Urothelium cell line (cell line): ENCODE measurements at regions not wholly inside any gene's neighbourhood (a gene's known extent, or its start where the extent isn't known, plus 50 kb on each side); places are given as distances from the start of the nearest gene placed in this dataset.
A peak's percentile ranks its signal among the peaks of the same experiment; 100 is the strongest.

ENCODE experiments used
- DNase-seq: peaks from one replicate; pipeline ENCODE4 v3.0.0; 2011; ENCODE audit warnings: low spot score, mixed read lengths
- FAIRE-seq: peaks from 2 replicates; lab custom pipeline; 2011; peaks lifted over from hg19 to GRCh38; lab: Jason Lieb, UNC

DNA sequence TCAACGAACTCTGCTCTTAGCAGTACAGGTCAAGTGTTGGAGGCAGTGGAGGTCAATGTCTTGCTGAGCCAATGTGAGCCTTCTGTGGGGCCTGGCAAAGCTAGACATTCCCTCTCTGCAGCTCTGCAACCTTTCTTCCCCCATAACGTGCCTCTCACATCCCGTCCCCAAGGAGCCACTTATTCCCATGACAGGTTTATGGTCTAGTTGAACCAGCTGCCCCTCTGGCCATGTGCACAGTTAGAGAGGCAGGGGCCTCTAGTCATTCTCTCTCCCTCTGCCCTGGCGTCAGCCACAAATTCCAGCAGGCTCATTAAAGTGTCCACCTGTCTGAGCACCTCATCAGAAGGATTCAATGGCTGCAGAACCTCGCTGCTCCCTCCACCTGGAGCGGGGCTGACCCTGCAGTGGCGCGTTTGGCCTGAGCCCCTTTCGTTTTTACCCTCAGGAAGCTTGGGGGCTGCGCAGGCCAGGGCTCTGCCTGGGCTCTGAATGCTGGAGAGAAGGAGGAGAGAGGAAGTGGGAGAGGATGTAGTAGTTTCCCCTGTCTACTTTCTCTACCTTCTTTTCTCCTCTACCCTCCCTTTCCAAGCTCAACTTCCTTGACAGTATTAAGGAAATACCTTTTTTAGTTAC, 302.1 kb upstream of the B3GAT1 start:
- FAIRE-seq (no peak), DNase-seq (no peak)

DNA sequence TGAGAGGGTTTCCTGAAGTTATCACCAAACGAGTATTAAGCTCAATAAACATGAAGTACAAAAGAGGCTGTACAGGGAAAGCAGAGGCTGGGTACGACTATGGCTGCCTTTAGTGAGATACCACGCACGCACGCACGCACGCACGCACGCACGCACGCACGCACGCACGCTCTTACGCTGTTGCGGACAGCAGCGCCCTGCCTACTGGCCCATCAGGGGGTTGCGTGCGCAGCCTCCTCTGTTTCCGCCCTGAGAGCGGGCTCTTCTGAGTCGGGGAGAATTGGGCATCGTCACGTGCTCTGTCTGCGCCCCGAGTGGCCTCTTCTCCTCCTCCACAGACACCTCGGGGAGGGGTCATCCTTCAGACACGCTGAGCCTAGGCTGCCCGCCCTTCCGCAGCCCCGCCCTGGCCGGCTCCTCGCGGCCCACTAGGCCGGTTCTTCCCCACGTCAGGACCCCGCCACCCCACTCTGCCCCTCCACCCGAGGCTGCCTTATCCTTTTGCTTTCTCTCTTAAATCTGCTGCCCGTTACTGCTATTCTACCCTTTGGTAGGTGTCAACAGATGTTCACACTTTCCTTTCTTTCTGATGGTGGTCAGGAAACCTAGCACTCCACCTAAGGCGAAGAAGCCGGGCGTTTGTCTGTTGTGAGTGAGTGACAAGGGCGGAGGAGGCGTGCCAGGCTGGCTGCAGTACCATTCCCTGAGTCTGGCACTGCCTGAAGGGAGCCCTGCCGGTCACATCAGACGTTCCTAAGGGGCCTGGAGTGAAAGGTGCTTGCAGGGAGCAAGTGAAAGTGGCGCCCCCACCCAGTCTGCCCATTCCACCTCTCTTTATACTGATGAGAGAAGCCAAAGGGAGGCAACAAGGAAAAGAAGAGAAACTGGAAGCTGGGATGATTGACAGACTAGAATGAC, 300.4 kb upstream of the B3GAT1 start:
- peak; percentile 81 for DNase-seq

DNA sequence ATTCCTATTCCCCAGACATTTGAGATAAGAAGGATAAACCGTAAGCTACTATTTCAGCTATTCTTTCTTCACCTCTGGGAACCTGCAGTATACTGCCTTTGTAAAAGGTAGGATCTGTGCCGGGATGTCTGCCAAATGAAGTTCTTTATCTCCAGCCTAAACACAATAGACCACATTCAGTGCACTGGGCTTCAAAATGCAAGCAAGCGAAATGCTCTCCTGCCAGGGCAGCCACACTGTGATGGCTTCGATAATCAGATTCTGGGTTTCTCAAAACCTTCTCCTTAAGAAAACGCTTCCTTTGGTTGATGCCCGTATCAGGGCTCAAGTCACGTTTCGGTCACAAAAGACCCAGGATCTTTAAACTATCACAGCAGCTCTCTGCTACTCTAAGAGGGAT, 299.5 kb upstream of the B3GAT1 start:
- DNase-seq = no peak

More for the DNA sequence above, 300.4 kb upstream of the B3GAT1 start:
- no peak for FAIRE-seq

DNA sequence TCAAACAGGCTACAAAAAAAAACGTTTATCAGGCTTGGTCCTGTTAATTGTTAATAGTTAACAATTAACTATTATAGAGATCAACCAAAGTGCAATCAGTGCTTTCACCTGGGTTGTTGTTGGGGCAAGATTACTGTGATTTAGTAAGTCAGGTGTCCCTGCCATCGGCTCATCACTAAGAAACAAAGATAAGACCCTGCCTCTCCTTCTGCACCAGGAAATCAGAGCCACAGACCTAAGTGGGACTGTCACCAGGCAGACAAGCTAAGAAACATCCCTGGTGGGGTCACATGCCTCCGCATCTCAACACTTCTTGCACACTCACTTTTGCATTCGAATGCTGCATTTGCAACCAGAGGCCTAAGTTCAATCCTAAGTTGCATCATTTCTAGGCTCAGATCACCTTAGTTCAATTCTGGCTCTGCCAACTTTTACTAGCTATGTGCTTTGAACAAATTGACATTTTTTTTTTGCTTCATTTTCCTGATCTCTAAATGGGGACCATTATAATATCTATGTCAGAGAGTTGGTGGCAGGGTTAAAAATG, 298.9 kb upstream of the B3GAT1 start:
- no peak for FAIRE-seq
- DNase-seq = no peak

More for the DNA sequence above, 299.5 kb upstream of the B3GAT1 start:
- FAIRE-seq = no peak

DNA sequence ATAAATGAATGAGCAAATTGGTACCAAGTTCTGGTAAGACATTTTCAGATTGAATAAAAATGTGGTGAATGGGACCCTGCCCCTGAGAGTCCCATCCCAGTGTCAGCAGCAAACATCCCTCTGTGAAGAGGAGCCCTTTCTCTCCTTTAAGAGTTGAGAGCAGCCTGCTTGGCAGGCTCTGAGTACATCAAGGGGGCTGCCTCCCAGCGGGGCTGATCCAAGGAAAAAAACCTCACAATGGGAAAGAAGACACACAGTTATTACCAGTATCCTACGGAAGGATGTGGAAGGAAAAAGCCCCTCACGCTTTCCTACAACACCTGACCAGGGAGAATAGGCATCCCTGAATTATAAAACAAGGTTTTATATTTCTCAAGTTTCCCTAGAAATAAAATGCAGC, 293.8 kb upstream of the B3GAT1 start:
- FAIRE-seq (no peak), DNase-seq (no peak)

DNA sequence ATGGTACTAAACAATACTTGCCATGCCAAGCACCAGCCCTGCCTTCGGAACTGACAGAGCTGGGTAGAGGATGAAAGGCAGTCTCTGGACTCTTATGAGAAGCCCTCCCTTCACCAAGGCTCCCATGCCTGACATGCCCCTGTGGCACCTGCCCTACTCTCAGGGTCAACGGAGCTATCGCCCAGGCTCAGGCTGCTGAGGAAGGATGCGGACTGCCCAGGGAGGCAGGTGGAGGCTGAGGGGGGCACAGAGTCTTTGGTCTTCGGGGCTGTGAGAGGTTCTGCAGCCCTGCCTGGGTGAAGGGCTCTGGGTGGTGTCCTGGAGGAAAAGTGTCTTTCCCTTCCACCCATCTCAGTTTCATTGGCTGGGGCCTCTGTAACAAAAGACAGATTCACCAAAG, 290.8 kb upstream of the B3GAT1 start:
- DNase-seq (no peak), FAIRE-seq (no peak)

DNA sequence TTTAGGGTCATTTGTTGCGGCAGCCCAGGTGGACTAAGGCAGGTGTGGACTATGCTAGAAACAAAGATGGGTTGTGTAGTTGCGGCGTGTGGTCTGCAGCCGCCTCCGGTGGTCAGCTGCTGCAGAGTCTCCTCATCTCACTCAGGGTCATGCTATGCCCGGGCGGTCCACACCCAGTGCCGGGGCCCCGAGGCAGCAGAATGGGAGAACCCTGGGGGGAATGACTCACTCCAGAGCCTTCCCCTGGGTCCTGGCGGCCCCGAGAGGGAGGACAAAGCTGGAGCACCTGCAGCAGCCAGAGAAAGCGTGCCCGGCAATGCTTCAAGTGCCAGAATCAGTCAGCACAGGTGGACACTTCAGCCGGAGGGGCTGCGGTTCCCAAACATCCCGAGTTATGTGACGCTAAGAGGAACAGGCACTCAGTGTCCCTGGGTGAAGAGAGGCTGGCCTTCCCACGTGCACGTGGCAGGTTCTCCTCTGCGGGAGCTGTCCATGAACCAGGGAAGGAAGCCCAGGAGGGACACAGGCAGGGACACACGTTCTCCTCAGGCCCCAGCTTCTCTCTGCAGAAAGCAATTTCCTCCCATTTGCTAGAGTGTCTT, 289.6 kb upstream of the B3GAT1 start:
- DNase-seq = peak; percentile 10
- FAIRE-seq = no peak

DNA sequence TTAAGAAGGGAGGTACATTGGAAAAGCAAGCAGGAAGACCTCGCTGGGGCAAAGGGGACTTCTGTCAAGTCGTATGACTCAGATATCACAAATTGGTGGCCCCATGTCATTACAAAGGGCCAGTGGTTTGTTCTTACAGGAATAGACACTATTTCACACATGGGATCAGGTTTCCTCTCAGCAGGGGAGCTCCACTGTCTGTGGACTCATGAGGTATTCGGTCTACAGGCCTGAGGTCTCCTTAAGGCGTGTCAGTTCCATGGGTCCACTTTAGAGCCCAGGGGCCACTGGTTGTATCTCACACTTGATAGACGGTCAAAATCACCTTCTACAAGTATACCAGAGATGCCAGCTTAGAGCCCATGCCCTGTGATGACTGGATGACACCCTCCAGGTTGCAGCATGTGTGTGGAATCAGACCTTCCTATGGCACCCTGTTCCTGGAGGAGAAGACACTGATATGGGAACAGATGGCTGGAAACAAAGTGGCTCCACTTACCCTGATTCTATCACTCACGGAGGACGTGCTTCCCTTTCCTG, 288.1 kb upstream of the B3GAT1 start:
- no peak for FAIRE-seq
- DNase-seq = no peak

DNA sequence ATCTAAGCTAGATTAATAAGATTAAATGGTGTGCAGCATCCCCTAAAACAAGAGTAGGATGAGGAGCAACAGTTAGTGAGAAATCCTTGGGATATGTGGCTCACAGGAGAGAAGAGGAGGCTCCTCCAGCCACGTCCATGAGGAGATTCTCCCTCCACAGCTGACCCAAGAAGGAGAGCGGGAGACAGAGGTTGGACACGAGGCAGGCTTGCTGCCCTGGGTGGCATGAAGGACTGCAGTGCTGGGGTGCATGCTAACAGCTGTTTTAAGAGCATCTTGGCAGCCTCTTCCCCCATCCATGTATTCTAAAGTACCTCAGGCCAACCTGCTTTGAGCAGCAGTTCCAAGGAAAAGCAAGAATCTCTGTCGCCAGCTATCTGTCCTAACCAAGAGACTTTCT, 284.4 kb upstream of the B3GAT1 start:
- DNase-seq (no peak), FAIRE-seq (no peak)

DNA sequence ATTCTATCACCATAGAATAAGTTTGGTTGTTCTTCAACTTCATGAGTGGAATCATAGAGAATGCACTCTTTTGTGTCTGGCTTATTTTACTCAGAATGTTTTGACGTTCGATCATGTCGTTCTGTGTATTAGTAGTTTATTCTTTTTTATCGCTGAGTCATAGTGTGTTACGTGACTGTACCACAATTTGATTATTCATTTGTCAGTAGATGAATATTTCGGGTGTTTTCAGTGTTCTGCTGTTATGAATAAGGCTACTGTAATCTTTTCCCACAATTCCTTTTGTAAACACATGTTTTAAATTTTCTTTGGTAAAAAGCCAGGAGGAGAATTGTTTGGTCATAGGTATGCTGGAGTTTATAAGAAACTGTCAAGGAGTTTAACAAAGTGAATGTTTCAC, 279.9 kb upstream of the B3GAT1 start:
- FAIRE-seq = no peak
- DNase-seq = no peak

DNA sequence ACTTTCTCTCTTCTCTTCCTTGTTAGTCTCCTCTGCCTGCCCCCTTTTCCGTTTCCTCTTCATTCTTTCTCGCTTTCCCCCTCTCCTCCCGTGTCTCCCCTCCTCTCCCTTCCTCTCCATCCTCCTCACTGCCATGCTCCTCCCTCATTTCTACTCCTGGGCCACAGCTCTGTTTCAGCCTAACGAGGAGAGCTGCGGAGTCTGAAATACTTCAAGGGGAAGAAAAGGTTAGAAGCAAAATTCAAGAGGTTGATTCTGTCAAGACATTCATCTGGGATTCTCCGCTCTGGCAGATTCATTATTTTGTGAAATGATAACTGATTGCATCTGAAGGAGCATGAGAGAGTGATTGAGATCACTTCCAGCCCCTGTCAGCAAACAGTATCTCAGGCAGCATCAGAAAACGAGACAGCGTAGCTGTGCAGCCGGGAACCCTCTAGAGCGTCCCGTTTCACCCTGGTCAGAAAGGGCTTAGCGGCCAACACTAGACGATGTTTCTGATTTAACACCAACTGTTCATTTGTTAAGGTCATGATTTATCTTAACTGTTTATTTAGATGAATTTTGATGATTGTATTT, 279.3 kb upstream of the B3GAT1 start:
- DNase-seq (peak; percentile 6), FAIRE-seq (no peak)

DNA sequence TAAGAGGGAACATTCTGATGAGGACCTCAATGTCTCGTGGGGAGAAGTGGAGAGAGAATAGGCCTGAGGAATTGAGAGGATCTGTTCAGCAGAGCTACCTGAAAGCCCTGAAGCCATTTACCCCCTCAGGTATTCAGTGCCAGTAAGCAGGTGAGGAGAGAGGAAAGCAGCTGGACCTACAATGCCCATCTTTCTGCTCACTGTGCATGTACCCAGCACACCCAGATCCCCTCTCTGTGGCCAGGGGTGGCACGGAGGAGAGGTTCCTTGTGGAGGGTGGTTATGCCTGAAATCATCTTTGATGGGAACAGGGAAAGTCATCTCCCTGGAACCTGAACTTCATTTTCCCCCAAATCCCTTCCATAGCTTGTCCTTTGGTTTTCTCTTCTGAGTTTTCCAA, 277.8 kb upstream of the B3GAT1 start:
- FAIRE-seq = no peak
- no peak for DNase-seq

DNA sequence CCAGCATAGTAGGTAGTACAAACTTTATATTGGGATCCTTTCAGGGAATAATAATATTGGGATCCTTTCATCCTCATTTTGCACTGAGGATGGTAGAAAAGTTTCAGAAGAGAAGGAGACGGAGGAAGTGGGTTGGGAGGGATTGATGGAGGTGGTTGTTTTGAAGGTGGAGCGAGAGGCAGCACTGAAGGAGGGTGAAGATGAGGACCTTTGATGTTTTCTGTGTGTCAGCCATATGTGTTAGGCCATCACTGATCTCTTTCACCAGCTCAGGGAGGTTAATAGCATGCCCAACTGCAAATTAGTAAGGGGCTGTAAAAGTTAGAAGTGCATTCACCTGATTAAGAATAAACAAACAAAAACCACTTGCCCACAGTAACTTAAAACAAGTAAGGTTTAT, 275.5 kb upstream of the B3GAT1 start:
- no peak for FAIRE-seq

DNA sequence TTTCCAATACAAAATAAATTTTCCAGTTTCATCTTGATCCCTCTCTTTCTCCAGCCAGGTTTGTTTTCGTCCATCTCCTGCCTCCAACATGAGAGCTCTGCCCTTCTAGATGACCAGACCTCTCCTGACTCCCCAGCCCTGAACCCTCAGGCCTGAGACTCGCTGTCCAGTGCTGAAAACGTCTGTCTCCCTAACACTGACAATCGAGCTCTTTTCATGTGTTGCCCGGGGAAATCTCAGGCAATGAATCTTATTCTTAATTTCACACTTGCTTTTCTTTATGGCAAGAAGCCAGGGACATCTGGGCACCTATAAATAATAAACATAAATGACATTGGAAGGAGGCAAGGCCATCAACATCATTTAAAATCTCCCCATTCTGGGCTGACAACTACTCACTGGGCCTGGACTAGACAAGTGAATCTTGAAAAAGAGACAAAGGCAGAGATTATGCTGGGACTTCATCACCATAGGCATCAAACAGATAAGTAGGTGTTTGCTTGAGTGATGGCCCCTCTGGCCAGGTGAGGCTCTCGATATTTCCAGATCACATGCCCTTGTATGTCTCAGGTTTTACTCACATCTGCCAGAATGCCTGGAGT, 274.5 kb upstream of the B3GAT1 start:
- no peak for FAIRE-seq
- peak; percentile 9 for DNase-seq

More for the DNA sequence above, 275.5 kb upstream of the B3GAT1 start:
- no peak for DNase-seq

DNA sequence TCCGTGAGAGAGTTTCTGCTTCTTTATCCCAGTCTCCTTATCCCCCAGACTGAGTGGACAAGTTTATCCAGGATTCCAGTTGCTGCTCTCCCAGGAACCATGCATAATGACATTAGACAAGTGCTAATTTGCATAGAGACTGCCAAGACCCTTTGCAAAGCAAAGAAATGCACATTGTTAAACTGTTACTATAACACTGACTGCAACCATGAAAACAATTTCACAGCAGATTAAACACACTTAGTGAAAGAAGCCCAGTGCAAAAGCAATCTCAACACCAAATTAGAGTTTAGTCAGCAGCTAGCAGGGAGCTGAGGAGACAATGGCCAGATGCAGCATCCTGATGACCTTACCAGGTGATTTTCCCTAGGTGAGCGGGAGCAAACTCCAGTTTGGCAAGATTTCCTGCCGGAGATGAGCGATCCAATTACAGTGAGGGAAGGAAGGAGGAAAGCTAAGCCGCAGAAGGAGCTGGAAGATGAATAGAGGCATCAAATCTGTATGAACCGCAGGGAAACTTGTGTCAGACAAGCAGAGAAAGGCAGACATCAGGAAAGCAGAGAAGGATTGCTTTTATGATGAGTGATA, 273.8 kb upstream of the B3GAT1 start:
- no peak for FAIRE-seq
- no peak for DNase-seq

DNA sequence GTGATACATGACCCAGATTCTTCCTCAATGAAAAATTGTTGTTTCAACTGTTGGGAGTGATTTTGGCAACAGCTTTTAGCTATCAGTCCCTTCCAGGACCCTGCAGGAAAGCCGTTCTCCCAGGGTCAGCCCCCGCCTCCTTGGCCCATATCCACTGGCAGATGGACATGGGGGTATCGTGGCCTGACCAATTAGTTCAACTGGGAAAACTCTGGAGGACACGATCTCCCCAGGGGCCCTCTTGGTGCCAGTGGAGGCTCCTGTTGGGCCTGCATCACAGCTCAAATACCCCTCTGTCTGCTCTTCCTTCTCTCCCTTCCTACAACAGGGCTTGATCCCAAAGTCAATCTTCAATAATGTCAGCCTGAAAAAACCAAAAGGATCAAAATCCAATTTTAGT, 272.5 kb upstream of the B3GAT1 start:
- DNase-seq = no peak
- FAIRE-seq = no peak

DNA sequence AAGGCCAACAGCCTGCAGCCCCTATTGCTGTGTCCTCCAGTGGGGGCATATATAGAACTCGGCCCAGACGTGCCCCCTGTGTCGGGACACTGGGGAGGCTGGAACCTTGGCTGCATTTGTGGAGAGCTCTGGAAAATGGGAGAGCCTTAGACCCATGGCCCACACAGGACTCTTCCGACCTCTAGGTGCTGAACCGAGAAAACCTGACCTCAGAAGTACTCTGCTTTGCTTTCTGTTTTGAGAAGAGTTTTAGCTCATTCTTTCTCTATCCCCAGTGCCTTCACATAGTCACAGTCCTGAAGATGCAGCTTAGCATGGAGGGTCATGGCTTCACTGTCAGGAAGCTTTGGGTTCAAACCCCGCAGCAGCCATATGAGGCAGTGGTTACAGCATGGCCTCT, 271.8 kb upstream of the B3GAT1 start:
- DNase-seq (no peak), FAIRE-seq (no peak)

DNA sequence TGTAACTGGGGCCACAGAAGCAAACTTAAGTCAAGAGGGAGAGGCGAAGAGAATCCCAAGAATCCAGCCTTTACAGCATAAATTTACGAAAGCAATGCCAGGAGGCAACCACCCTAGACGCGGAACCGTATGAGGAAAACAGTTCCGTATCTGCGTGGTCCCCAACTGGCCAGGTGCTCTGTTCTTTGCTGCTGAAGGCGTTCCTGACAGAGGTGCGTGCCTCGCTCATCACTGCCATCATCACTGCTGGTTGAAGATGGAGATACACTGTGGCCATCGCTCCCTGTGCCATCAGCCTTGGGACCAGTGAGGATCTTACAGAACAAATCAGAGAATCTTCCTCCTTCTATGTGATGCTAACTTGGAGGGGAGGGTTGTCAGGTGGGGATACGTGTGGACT, 270.5 kb upstream of the B3GAT1 start:
- no peak for FAIRE-seq
- no peak for DNase-seq

DNA sequence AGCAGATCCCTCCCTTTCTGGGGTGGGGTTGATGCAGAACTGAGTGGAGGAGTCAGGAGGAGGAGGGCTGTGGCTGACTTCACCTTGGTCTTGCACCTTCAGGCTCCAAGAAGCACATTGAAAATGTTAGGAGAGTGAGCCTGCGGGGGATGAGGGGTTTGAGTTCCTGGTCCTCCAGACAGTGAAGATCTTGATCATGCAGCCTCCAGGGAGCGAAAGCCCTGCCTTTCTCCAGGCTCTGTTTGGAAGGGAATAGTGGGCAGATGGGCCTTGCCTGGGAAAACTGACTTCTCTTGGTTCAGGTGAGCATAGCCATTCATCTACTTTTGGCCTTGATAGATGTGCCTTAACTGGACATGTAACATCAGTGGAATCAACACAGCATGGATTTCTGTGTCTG, 267.6 kb upstream of the B3GAT1 start:
- DNase-seq = no peak
- no peak for FAIRE-seq

DNA sequence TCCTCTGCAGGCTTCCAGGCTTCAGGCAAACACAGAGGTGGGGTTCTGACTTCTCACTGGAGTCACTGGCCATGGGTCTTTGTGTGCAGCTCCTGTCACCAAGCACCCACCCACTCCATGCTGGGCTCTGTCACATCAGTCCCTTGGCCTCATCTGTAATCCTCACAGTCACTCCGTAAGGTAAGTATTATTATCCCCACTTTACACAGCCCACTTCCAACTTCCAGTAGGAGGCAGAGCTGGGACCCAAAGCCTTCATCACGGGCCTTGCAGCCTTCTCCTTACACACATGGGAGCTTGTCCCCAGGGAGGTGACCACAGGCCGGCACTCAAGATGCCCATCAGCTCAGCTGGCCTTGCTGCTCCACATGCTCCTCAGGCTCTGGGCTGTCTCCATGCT, 266.7 kb upstream of the B3GAT1 start:
- FAIRE-seq = no peak
- no peak for DNase-seq
